Gastrocnemius medialis (tissue), 4 donors: ENCODE measurements at regions not wholly inside any gene's neighbourhood (a gene's known extent, or its start where the extent isn't known, plus 50 kb on each side); places are given as distances from the start of the nearest gene placed in this dataset.

Experiments used
- CTCF ChIP-seq, 5 experiments: fragments of 450-650 bp in 3 of 5; fragments of 200-600 bp in 2 of 5; sonication (generic) in 2 of 5; IDR thresholded peaks in 4 of 5; conservative IDR thresholded peaks in 1 of 5; 1 replicate in 4 of 5; 2 replicates in 1 of 5; pipeline ENCODE4 v1.5.1; 2016 to 2019; ENCODE audit warnings: antibody characterized with exemption in 5 of 5, mild to moderate bottlenecking in 3 of 5, moderate library complexity in 3 of 5
- POLR2A ChIP-seq, 2 donors: fragments of 450-650 bp; IDR thresholded peaks; one replicate each; pipeline ENCODE4 v1.6.1; 2017; ENCODE audit warnings: antibody characterized with exemption in 2 of 2, mild to moderate bottlenecking in 2 of 2, moderate library complexity in 2 of 2

GRCh38 chr4:129994715-129995114 lies 898.8 kb downstream of the C4orf33 start:
- TF ChIP-seq CTCF (IDR thresholded peaks at IDR 0.05 in 4 of 5, conservative IDR thresholded peaks at IDR 0.05 in 1 of 5) (no peak), POLR2A (IDR thresholded peaks at IDR 0.05) (no peak)
